H1 (cell line): ENCODE measurements at regions not wholly inside any gene's neighbourhood (a gene's known extent, or its start where the extent isn't known, plus 50 kb on each side); places are given as distances from the start of the nearest gene placed in this dataset.

Experiments used
- ATF2 ChIP-seq: IDR thresholded peaks from 2 replicates; pipeline ENCODE4 v1.6.1; 2012; ENCODE audit warnings: low read length, inconsistent platforms
- CHD2 ChIP-seq: IDR thresholded peaks from 2 replicates; pipeline ENCODE4 v1.6.1; 2012; ENCODE audit warnings: low read length, improper control_type of control experiment
- CTCF ChIP-seq, 3 experiments: IDR thresholded peaks; 1 replicate in 2 of 3; 2 replicates in 1 of 3; pipeline versions ENCODE4 v1.5.1 to v1.6.1; 2011; ENCODE audit warnings: low read length in 3 of 3, mild to moderate bottlenecking in 3 of 3, inconsistent platforms in 2 of 3, low read depth in 1 of 3, moderate library complexity in 1 of 3; ENCODE audit not compliant: insufficient read depth in 1 of 3; ENCODE audit errors: control extremely low read depth in 1 of 3
- EZH2 ChIP-seq: fragments of 200-600 bp; sonication (generic); IDR thresholded peaks from 2 replicates; pipeline ENCODE4 v1.7.1; 2012; ENCODE audit warnings: low read depth, mild to moderate bottlenecking, moderate library complexity, low read length, inconsistent platforms; ENCODE audit not compliant: severe bottlenecking
- HDAC6 ChIP-seq: IDR thresholded peaks from one replicate; pipeline ENCODE4 v1.7.1; 2012; ENCODE audit warnings: low read depth, mild to moderate bottlenecking, inconsistent platforms, low read length, moderate library complexity
- POLR2AphosphoS5 ChIP-seq: IDR thresholded peaks from 2 replicates; pipeline ENCODE4 v1.6.1; 2011; ENCODE audit warnings: low read depth, low read length
- SAP30 ChIP-seq: fragments of 300-600 bp; sonication (generic); IDR thresholded peaks from 2 replicates; pipeline ENCODE4 v1.7.1; 2012; ENCODE audit warnings: low read length, moderate library complexity, mild to moderate bottlenecking, inconsistent platforms; ENCODE audit not compliant: insufficient read depth, insufficient replicate concordance
- SP1 ChIP-seq: IDR thresholded peaks from 2 replicates; pipeline ENCODE4 v1.6.1; 2011; ENCODE audit warnings: low read depth, low read length

GRCh38 chr2:239602290-239603282, 201.8 kb upstream of the HDAC4 start:
- no peak for TF ChIP-seq CHD2
- TF ChIP-seq CTCF (IDR thresholded peaks at IDR 0.05; ENCODE audit: control extremely low read depth in 1 of 3, insufficient read depth in 1 of 3, low read depth in 1 of 3, low read length in 3 of 3): no peak
- no peak for TF ChIP-seq ATF2
- TF ChIP-seq SP1: no peak
- no peak for TF ChIP-seq POLR2AphosphoS5
- no peak for TF ChIP-seq SAP30
- TF ChIP-seq HDAC6: no peak
- no peak for TF ChIP-seq EZH2
